ENCODE measurements at regions not wholly inside any gene's neighbourhood (a gene's known extent, or its start where the extent isn't known, plus 50 kb on each side); places are given as distances from the start of the nearest gene placed in this dataset.

DNA sequence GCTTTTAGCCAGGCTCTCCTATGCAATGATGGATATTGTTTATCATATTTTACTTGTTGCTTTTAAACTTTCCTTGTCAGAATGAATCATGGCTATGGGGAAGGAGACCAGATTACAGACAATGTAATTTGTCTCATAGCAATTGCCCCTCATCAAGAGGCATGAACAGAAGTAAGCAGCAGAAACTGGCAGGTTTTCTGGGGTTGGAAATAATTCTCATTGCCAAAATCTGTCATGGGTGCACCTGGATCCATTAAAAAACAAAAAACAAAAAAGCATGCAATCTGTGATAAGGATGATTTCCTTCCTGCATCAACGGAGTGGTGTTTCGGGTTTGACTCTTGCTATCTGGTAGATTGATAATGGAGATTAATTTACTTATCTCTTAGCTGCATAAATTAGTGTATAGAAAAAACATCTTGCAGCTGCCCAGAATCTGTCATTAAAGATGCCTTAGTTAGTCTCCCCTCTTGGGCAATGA is 419.6 kb downstream of the SOX11 start:
- FAIRE-seq (no peak), DNase-seq (ENCODE audit: low read depth, low spot score) (no peak)
- Histone ChIP-seq H3K4me1 (ENCODE audit: control insufficient read depth, extremely low read depth, insufficient read depth, low read length) (no peaks in the 10 kb centered on the region), H3K9me1 (ENCODE audit: control insufficient read depth, extremely low read depth, insufficient read depth, low read length) (no peaks in the 10 kb centered on the region), H3K27me3 (ENCODE audit: control insufficient read depth, extremely low read depth, insufficient read depth, low read length) (no peaks in the 10 kb centered on the region), H3K9ac (ENCODE audit: control insufficient read depth, extremely low read depth, insufficient read depth, low read length) (no peak overlapping the region), H3K36me3 (ENCODE audit: control insufficient read depth in 2 of 2, extremely low read depth in 1 of 2, insufficient read depth in 2 of 2, low read length in 2 of 2) (no peaks in the 10 kb centered on the region), H2AFZ (ENCODE audit: control insufficient read depth, low read length) (no peak overlapping the region), H3K4me2 (ENCODE audit: control insufficient read depth, extremely low read depth, insufficient read depth, low read depth, low read length) (no peak overlapping the region), H3K79me2 (ENCODE audit: control insufficient read depth, insufficient read depth, low read length) (no peaks in the 10 kb centered on the region), H3K4me3 (ENCODE audit: control insufficient read depth in 2 of 3, extremely low read depth in 1 of 3, insufficient read depth in 2 of 3, low read depth in 1 of 3, low read length in 3 of 3) (no peak overlapping the region), H4K20me1 (ENCODE audit: control insufficient read depth, extremely low read depth, insufficient read depth, low read length) (no peaks in the 10 kb centered on the region), H3K27ac (ENCODE audit: control insufficient read depth, insufficient read depth, low read length) (no peak overlapping the region), H3K9me3 (ENCODE audit: control insufficient read depth, low read depth, low read length) (no peaks in the 10 kb centered on the region)
- TF ChIP-seq, protein P1, sequence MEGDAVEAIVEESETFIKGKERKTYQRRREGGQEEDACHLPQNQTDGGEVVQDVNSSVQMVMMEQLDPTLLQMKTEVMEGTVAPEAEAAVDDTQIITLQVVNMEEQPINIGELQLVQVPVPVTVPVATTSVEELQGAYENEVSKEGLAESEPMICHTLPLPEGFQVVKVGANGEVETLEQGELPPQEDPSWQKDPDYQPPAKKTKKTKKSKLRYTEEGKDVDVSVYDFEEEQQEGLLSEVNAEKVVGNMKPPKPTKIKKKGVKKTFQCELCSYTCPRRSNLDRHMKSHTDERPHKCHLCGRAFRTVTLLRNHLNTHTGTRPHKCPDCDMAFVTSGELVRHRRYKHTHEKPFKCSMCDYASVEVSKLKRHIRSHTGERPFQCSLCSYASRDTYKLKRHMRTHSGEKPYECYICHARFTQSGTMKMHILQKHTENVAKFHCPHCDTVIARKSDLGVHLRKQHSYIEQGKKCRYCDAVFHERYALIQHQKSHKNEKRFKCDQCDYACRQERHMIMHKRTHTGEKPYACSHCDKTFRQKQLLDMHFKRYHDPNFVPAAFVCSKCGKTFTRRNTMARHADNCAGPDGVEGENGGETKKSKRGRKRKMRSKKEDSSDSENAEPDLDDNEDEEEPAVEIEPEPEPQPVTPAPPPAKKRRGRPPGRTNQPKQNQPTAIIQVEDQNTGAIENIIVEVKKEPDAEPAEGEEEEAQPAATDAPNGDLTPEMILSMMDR (optimal IDR thresholded peaks at IDR 0.05 in 1 of 3, IDR thresholded peaks at IDR 0.05 in 1 of 3, conservative IDR thresholded peaks at IDR 0.05 in 1 of 3; ENCODE audit: extremely low read depth in 1 of 3, insufficient read depth in 2 of 3, low read length in 3 of 3) = no peak
- TF ChIP-seq EZH2 (IDR thresholded peaks at IDR 0.05; ENCODE audit: low read length) = no peak
- dilution Hi-C loops (cut with MboI; ENCODE audit: extremely low pct_ligation_motif_present, low sequenced_read_pairs) = no loop called here

DNA sequence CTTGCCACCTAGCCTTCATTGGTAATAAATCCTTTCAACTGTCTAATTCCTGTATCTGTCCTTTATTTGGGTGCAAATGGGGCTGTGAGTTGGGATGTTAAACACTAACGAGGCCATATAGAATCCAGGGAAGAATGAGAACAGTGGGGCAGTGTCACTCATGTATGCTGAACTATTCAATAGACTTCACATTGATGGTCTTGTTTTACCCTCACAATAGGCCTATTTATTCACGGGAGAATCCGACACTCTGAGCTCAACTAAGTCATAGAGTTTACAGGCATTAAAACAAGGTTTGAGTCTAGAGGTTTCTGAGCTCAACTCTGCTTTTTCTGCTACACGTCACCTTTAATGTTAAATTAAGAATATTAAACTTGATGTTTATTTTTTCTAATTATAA is 421.6 kb downstream of the SOX11 start:
- H3K4me2 ChIP-seq (ENCODE audit: control insufficient read depth, extremely low read depth, insufficient read depth, low read depth, low read length) = no peak overlapping the region
- no peaks in the 10 kb centered on the region for H3K36me3 ChIP-seq (ENCODE audit: control insufficient read depth in 2 of 2, extremely low read depth in 1 of 2, insufficient read depth in 2 of 2, low read length in 2 of 2)
- H3K4me3 ChIP-seq (ENCODE audit: control insufficient read depth in 2 of 3, extremely low read depth in 1 of 3, insufficient read depth in 2 of 3, low read depth in 1 of 3, low read length in 3 of 3) = no peak overlapping the region
- H3K27ac ChIP-seq (ENCODE audit: control insufficient read depth, insufficient read depth, low read length) = no peak overlapping the region
- dilution Hi-C loops (cut with MboI; ENCODE audit: extremely low pct_ligation_motif_present, low sequenced_read_pairs) = no loop called here
- H3K4me1 ChIP-seq (ENCODE audit: control insufficient read depth, extremely low read depth, insufficient read depth, low read length) = no peaks in the 10 kb centered on the region
- H3K79me2 ChIP-seq (ENCODE audit: control insufficient read depth, insufficient read depth, low read length) = no peaks in the 10 kb centered on the region
- H4K20me1 ChIP-seq (ENCODE audit: control insufficient read depth, extremely low read depth, insufficient read depth, low read length) = no peaks in the 10 kb centered on the region
- TF ChIP-seq, protein P1 (optimal IDR thresholded peaks at IDR 0.05 in 1 of 3, IDR thresholded peaks at IDR 0.05 in 1 of 3, conservative IDR thresholded peaks at IDR 0.05 in 1 of 3; ENCODE audit: extremely low read depth in 1 of 3, insufficient read depth in 2 of 3, low read length in 3 of 3) = no peak
- no peak for TF ChIP-seq EZH2 (IDR thresholded peaks at IDR 0.05; ENCODE audit: low read length)
- DNase-seq (ENCODE audit: low read depth, low spot score) (no peak), FAIRE-seq (no peak)
- no peaks in the 10 kb centered on the region for H3K27me3 ChIP-seq (ENCODE audit: control insufficient read depth, extremely low read depth, insufficient read depth, low read length)
- peaks cover 2% of the 10 kb centered on the region for H3K9me3 ChIP-seq (ENCODE audit: control insufficient read depth, low read depth, low read length)
- no peak overlapping the region for H3K9ac ChIP-seq (ENCODE audit: control insufficient read depth, extremely low read depth, insufficient read depth, low read length)
- H3K9me1 ChIP-seq (ENCODE audit: control insufficient read depth, extremely low read depth, insufficient read depth, low read length) = no peaks in the 10 kb centered on the region
- no peak overlapping the region for H2AFZ ChIP-seq (ENCODE audit: control insufficient read depth, low read length)
